K562 (cell line): ENCODE measurements at regions not wholly inside any gene's neighbourhood (a gene's known extent, or its start where the extent isn't known, plus 50 kb on each side); places are given as distances from the start of the nearest gene placed in this dataset.

Experiments
- ATAC-seq: fragments of 200-7000 bp; cut with Tn5 transposase; 3 replicates; pipeline ENCODE4 v1.9.1; 2020; ENCODE audit warnings: moderate library complexity
- BruUV-seq: library from RNA; stranded (reverse); fragments of 400-500 nt; replicated peaks from 2 replicates; lab custom pipeline; 2021; lab: Mats Ljungman, UMichigan
- CTCF ChIA-PET: fragments of 300-600 bp; formaldehyde crosslinking; extraction: SDS; loops from one replicate; lab custom pipeline; 2021; ENCODE audit warnings: low intra/inter-chr PET ratio; lab: Yijun Ruan, JAX
- POLR2A ChIA-PET: fragments of 300-600, 350-650 bp; sonication (Branson Sonifier 250); formaldehyde crosslinking; extraction: SDS; loops from one replicate; lab custom pipeline; 2021; ENCODE audit warnings: antibody characterized with exemption, inconsistent platforms; lab: Yijun Ruan, JAX
- DNase-seq, 4 experiments: peaks; one replicate each; pipeline versions ENCODE4 v3.0.0 to v3.0.0-alpha.2; 2011 to 2018; ENCODE audit warnings: low spot score in 3 of 4, mixed read lengths in 3 of 4; ENCODE audit errors: extremely low read depth in 1 of 4
- FAIRE-seq: peaks from 2 replicates; lab custom pipeline; 2011; peaks lifted over from hg19 to GRCh38; lab: Jason Lieb, UNC
- H2AFZ ChIP-seq: 2 replicates; pipeline ENCODE4 v1.6.0; 2011; ENCODE audit warnings: low read depth, low read length, control low read depth, inconsistent platforms
- H3K27ac ChIP-seq: fragments of 200-600 bp; 3 replicates; pipeline ENCODE4 v1.8.0; 2011; ENCODE audit warnings: low read depth, mild to moderate bottlenecking, control low read depth, inconsistent platforms, low read length, moderate library complexity, mixed read lengths; ENCODE audit errors: extremely low read depth
- H3K27me3 ChIP-seq, 2 experiments: fragments of 300-600 bp in 1 of 2; 2 replicates in 1 of 2; 3 replicates in 1 of 2; pipeline versions ENCODE4 v1.6.0 to v1.8.0; 2011; ENCODE audit warnings: inconsistent platforms in 2 of 2, low read length in 2 of 2, mild to moderate bottlenecking in 1 of 2, mixed read lengths in 1 of 2, moderate library complexity in 1 of 2; ENCODE audit not compliant: control insufficient read depth in 2 of 2, insufficient read depth in 2 of 2
- H3K36me3 ChIP-seq: fragments of 300-600 bp; 3 replicates; pipeline ENCODE4 v1.8.0; 2011; ENCODE audit warnings: mild to moderate bottlenecking, low read length, inconsistent platforms; ENCODE audit not compliant: control insufficient read depth, insufficient read depth
- H3K4me1 ChIP-seq, 2 experiments: fragments of 200-600 bp in 1 of 2; replicated peaks in 1 of 2; 2 replicates in 1 of 2; 3 replicates in 1 of 2; pipeline versions ENCODE4 v1.5.1 to v1.8.0; 2011; ENCODE audit warnings: inconsistent platforms in 2 of 2, low read length in 2 of 2, mild to moderate bottlenecking in 1 of 2, mixed read lengths in 1 of 2, moderate library complexity in 1 of 2; ENCODE audit not compliant: control insufficient read depth in 2 of 2, insufficient read depth in 2 of 2
- H3K4me2 ChIP-seq: 2 replicates; pipeline ENCODE4 v1.6.1; 2011; ENCODE audit warnings: low read length, control low read depth, inconsistent platforms, mixed read lengths; ENCODE audit not compliant: insufficient read depth
- H3K4me3 ChIP-seq: fragments of 200-600 bp; sonication (generic), shearing (Covaris generic); 2 replicates; pipeline ENCODE4 v1.5.1; 2016; ENCODE audit warnings: control low read depth, inconsistent platforms
- H3K79me2 ChIP-seq: fragments of 200-600 bp; 3 replicates; pipeline ENCODE4 v1.8.0; 2011; ENCODE audit warnings: low read length, inconsistent platforms; ENCODE audit not compliant: control insufficient read depth, insufficient read depth
- H3K9ac ChIP-seq, 2 experiments: 2 replicates each; pipeline versions ENCODE4 v1.6.0 to v1.6.1; 2011; ENCODE audit warnings: low read depth in 2 of 2, low read length in 2 of 2, control low read depth in 1 of 2, inconsistent platforms in 1 of 2, mild to moderate bottlenecking in 1 of 2, mixed read lengths in 1 of 2; ENCODE audit not compliant: insufficient read depth in 1 of 2
- H3K9me1 ChIP-seq: one replicate; pipeline ENCODE4 v1.6.0; 2011; ENCODE audit warnings: inconsistent platforms, mild to moderate bottlenecking, low read length, moderate library complexity; ENCODE audit not compliant: control insufficient read depth, insufficient read depth
- H3K9me3 ChIP-seq: replicated peaks from 2 replicates; pipeline ENCODE4 v1.5.1; 2011; ENCODE audit warnings: low read depth, low read length, inconsistent platforms; ENCODE audit not compliant: control insufficient read depth, insufficient read depth
- H4K20me1 ChIP-seq: replicated peaks from 2 replicates; pipeline ENCODE4 v1.6.1; 2011; ENCODE audit warnings: low read length, inconsistent platforms, mixed read lengths; ENCODE audit not compliant: control insufficient read depth, insufficient read depth
- GATA2 ChIP-seq: sonication (generic); formaldehyde crosslinking; IDR thresholded peaks from 2 replicates; pipeline ENCODE4 v1.4.0; 2020; ENCODE audit warnings: mild to moderate bottlenecking, missing genetic modification reagents
- GATAD2A ChIP-seq: fragments of 450-650 bp; IDR thresholded peaks from 2 replicates; pipeline ENCODE4 v1.6.1; 2017
- JUNB ChIP-seq: fragments of 450-650 bp; formaldehyde crosslinking; conservative IDR thresholded peaks from 2 replicates; pipeline ENCODE4 v1.4.0; 2020; ENCODE audit warnings: mild to moderate bottlenecking
- KHSRP ChIP-seq: fragments of 450-650 bp; IDR thresholded peaks from 2 replicates; pipeline ENCODE4 v1.6.1; 2017
- NFIX ChIP-seq: fragments of 250-450 bp; sonication (Bioruptor Pico); IDR thresholded peaks from 2 replicates; pipeline ENCODE4 v1.4.0; 2020; ENCODE audit warnings: low read depth, mild to moderate bottlenecking, moderate library complexity
- NONO ChIP-seq, 2 experiments: fragments of 200-400 bp in 1 of 2; fragments of 450-650 bp in 1 of 2; formaldehyde crosslinking in 1 of 2; IDR thresholded peaks; 2 replicates each; pipeline ENCODE4 v1.6.1; 2017; ENCODE audit warnings: low read depth in 2 of 2, mild to moderate bottlenecking in 2 of 2, moderate library complexity in 2 of 2, low read length in 1 of 2
- POLR2A ChIP-seq: fragments of 450-650 bp; conservative IDR thresholded peaks from 2 replicates; pipeline ENCODE4 v1.6.1; 2016
- POLR2G ChIP-seq: fragments of 200-400 bp; formaldehyde crosslinking; IDR thresholded peaks from 2 replicates; pipeline ENCODE4 v1.6.1; 2017; ENCODE audit warnings: low read depth, mild to moderate bottlenecking, antibody characterized with exemption, low read length, moderate library complexity
- TAF7 ChIP-seq: fragments of 450-650 bp; IDR thresholded peaks from 2 replicates; pipeline ENCODE4 v1.6.1; 2016; ENCODE audit warnings: missing genetic modification characterization, missing compliant biosample characterization
- TOE1 ChIP-seq, 2 experiments: fragments of 450-650 bp in 1 of 2; sonication (generic) in 1 of 2; formaldehyde crosslinking in 1 of 2; IDR thresholded peaks; 2 replicates each; pipeline versions ENCODE4 v1.7.1 to v1.8.0; 2016 to 2022; ENCODE audit warnings: borderline replicate concordance in 2 of 2, mild to moderate bottlenecking in 2 of 2, antibody characterized with exemption in 1 of 2, inconsistent platforms in 1 of 2, low read depth in 1 of 2, missing genetic modification reagents in 1 of 2, moderate library complexity in 1 of 2
- ZC3H11A ChIP-seq: IDR thresholded peaks from 2 replicates; pipeline ENCODE4 v1.6.1; 2012; ENCODE audit warnings: low read depth, low read length, improper control_type of control experiment
- ZNF316 ChIP-seq: fragments of 450-650 bp; IDR thresholded peaks from 2 replicates; pipeline ENCODE4 v1.6.1; 2016
- ZNF561 ChIP-seq: fragments of 450-650 bp; formaldehyde crosslinking; conservative IDR thresholded peaks from 2 replicates; pipeline ENCODE4 v1.4.0; 2020; ENCODE audit warnings: mild to moderate bottlenecking, moderate library complexity
- WGBS: fragments of 100-300 bp; shearing (Covaris generic); methylation state at CpG from one replicate; pipeline ENCODE4 v1.1.6; 2016; ENCODE audit warnings: low coverage, mixed read lengths; ENCODE audit not compliant: insufficient coverage; ENCODE audit errors: missing lambda C conversion rate; 5-methylcytosine and 5-hydroxymethylcytosine counted together
- in situ Hi-C: fragments of 300-500 bp; cut with MboI; formaldehyde crosslinking; loops from 4 replicates; pipeline ENCODE4 v1.15.0; 2018; ENCODE audit warnings: inconsistent platforms, mixed read lengths
- intact Hi-C: fragments of 100-400 bp; cut with micrococcal nuclease; formaldehyde crosslinking; loops from 2 replicates; pipeline ENCODE4 v1.14.2; 2022
- TF ChIP-seq, protein P1 (sequence below): sonication (generic); formaldehyde crosslinking; IDR thresholded peaks from 2 replicates; pipeline ENCODE4 v1.8.0; 2022; ENCODE audit warnings: missing genetic modification reagents, mild to moderate bottlenecking, borderline replicate concordance
- TF ChIP-seq, protein P2 (sequence below), 2 experiments: fragments of 250-450 bp in 1 of 2; fragments of 450-650 bp in 1 of 2; sonication (Bioruptor Pico) in 1 of 2; IDR thresholded peaks; 2 replicates each; pipeline versions ENCODE4 v1.6.1 to v1.8.0; 2016 to 2021; ENCODE audit warnings: mild to moderate bottlenecking in 2 of 2, moderate library complexity in 2 of 2, missing compliant biosample characterization in 1 of 2, missing genetic modification characterization in 1 of 2
- TF ChIP-seq, protein P3 (sequence below): sonication (generic); formaldehyde crosslinking; IDR thresholded peaks from 2 replicates; pipeline ENCODE4 v1.8.1; 2022; ENCODE audit warnings: missing genetic modification reagents

DNA sequence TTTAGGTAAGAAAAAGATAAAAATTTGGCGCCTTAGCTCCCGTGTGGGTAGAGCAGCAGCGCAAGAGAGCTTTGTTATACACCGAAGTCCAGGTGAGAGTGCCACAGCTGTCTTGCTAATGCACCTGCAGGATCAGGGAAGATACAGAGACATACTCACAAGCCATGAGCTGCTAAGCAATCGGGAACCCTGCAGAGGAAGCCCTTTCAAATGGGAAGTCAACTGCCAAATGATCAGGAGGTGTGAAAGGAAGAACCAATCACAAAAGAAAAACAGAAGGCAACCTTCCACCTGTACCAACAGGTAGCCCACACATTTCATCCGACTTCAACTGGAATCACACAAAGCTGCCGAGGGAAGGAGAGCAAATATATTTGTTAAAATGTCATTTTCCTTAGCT, 610.5 kb upstream of the PFKP start:
- no peak for ATAC-seq
- no peak for DNase-seq
- POLR2A ChIA-PET, result no interaction called here

More for the DNA sequence above, 610.5 kb upstream of the PFKP start:
- FAIRE-seq, result no peak
- TF ChIP-seq ZC3H11A (no peak), TAF7 (tag) (no peak), POLR2G (no peak), NONO (IDR thresholded peaks at IDR 0.05; ENCODE audit: low read depth in 2 of 2, low read length in 1 of 2) (no peak), ZNF561 (CRISPR knock-in tag) (no peak), POLR2A (no peak), GATA2 (CRISPR knock-in tag) (no peak), NFIX (CRISPR knock-in tag) (no peak), GATAD2A (no peak), ZNF316 (no peak), JUNB (CRISPR knock-in tag) (no peak), TOE1 (IDR thresholded peaks at IDR 0.05; ENCODE audit: borderline replicate concordance) (no peak), TOE1 (CRISPR knock-in tag; IDR thresholded peaks at IDR 0.05; ENCODE audit: borderline replicate concordance, low read depth) (no peak), KHSRP (no peak)
- TF ChIP-seq, protein P1, sequence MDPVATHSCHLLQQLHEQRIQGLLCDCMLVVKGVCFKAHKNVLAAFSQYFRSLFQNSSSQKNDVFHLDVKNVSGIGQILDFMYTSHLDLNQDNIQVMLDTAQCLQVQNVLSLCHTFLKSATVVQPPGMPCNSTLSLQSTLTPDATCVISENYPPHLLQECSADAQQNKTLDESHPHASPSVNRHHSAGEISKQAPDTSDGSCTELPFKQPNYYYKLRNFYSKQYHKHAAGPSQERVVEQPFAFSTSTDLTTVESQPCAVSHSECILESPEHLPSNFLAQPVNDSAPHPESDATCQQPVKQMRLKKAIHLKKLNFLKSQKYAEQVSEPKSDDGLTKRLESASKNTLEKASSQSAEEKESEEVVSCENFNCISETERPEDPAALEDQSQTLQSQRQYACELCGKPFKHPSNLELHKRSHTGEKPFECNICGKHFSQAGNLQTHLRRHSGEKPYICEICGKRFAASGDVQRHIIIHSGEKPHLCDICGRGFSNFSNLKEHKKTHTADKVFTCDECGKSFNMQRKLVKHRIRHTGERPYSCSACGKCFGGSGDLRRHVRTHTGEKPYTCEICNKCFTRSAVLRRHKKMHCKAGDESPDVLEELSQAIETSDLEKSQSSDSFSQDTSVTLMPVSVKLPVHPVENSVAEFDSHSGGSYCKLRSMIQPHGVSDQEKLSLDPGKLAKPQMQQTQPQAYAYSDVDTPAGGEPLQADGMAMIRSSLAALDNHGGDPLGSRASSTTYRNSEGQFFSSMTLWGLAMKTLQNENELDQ (CRISPR knock-in tag), result no peak
- TF ChIP-seq, protein P2, sequence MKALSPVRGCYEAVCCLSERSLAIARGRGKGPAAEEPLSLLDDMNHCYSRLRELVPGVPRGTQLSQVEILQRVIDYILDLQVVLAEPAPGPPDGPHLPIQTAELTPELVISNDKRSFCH (CRISPR knock-in tag; IDR thresholded peaks at IDR 0.05), result no peak
- TF ChIP-seq, protein P2 (tag; IDR thresholded peaks at IDR 0.05), result no peak
- TF ChIP-seq, protein P3, sequence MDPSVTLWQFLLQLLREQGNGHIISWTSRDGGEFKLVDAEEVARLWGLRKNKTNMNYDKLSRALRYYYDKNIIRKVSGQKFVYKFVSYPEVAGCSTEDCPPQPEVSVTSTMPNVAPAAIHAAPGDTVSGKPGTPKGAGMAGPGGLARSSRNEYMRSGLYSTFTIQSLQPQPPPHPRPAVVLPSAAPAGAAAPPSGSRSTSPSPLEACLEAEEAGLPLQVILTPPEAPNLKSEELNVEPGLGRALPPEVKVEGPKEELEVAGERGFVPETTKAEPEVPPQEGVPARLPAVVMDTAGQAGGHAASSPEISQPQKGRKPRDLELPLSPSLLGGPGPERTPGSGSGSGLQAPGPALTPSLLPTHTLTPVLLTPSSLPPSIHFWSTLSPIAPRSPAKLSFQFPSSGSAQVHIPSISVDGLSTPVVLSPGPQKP (CRISPR knock-in tag), result no peak
- no peak overlapping the region for H3K27ac ChIP-seq
- no peak overlapping the region for H3K4me3 ChIP-seq
- 0% methylated on average over 7 of the region's 7 CpGs for WGBS
- no peak overlapping the region for H3K4me2 ChIP-seq
- no peaks in the 10 kb centered on the region for H3K9me1 ChIP-seq
- BruUV-seq, result no TSS peak
- in situ Hi-C loops (no loop called here), intact Hi-C loops (no loop called here)
- H3K4me1 ChIP-seq, result no peaks in the 10 kb centered on the region
- no peaks in the 10 kb centered on the region for H3K9me3 ChIP-seq
- H3K79me2 ChIP-seq, result no peaks in the 10 kb centered on the region
- H2AFZ ChIP-seq, result no peak overlapping the region
- no peaks in the 10 kb centered on the region for H3K36me3 ChIP-seq
- H4K20me1 ChIP-seq, result no peaks in the 10 kb centered on the region
- H3K9ac ChIP-seq, result no peak overlapping the region
- no peaks in the 10 kb centered on the region for H3K27me3 ChIP-seq
- CTCF ChIA-PET, result no interaction called here
